ENCODE measurements at regions not wholly inside any gene's neighbourhood (a gene's known extent, or its start where the extent isn't known, plus 50 kb on each side); places are given as distances from the start of the nearest gene placed in this dataset.

GRCh38 chr14:42961509-42961908, 1354.8 kb downstream of the LRFN5 start:
- Mint-ChIP-seq H3K27ac (no peak overlapping the region), H3K27me3 (ENCODE audit: low read depth) (no peaks in the 10 kb centered on the region), H3K9me3 (peaks cover 2 to 8% of the 10 kb centered on the region in 2 donors), H3K4me1 (ENCODE audit: low read depth) (no peaks in the 10 kb centered on the region), H3K36me3 (ENCODE audit: insufficient read depth in 2 of 2) (no peaks in the 10 kb centered on the region), H3K4me3 (no peak overlapping the region)
- no peak for DNase-seq
- ATAC-seq (replicated peaks in 1 of 2) = no peak

DNA sequence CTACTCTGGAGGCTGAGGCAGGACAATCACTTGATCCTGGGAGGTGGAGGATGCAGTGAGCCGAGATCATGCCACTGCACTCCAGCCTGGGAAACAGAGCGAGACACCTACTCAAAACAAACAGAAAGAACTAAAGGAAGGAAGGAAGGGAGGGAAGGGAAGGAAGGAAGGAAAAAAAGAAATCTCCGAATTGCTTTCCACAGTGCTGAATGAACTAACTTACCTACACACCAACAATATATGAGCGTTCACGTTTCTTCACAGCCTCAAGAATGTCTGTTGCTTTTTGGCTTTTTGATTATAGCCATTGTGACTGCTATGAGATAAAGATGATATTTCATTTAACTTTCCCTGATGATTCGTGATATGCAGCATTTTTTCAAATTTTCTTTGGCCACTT, 1343.7 kb downstream of the LRFN5 start:
- Mint-ChIP-seq H3K27me3 (ENCODE audit: low read depth) (no peaks in the 10 kb centered on the region), H3K9me3 (peaks cover 7 to 8% of the 10 kb centered on the region in 2 donors), H3K4me3 (no peak overlapping the region), H3K27ac (no peak overlapping the region), H3K4me1 (ENCODE audit: low read depth) (no peaks in the 10 kb centered on the region), H3K36me3 (ENCODE audit: insufficient read depth in 2 of 2) (peaks cover 0 to 1% of the 10 kb centered on the region in 2 donors)
- DNase-seq (no peak), ATAC-seq (replicated peaks in 1 of 2) (no peak)

GRCh38 chr14:42947991-42948390, 1341.3 kb downstream of the LRFN5 start:
- H3K27ac Mint-ChIP-seq = no peak overlapping the region
- H3K27me3 Mint-ChIP-seq (ENCODE audit: low read depth) = no peaks in the 10 kb centered on the region
- no peaks in the 10 kb centered on the region for H3K4me1 Mint-ChIP-seq (ENCODE audit: low read depth)
- H3K4me3 Mint-ChIP-seq = no peak overlapping the region
- peaks cover 0 to 1% of the 10 kb centered on the region in 2 donors for H3K36me3 Mint-ChIP-seq (ENCODE audit: insufficient read depth in 2 of 2)
- ATAC-seq (replicated peaks in 1 of 2) (no peak), DNase-seq (no peak)
- H3K9me3 Mint-ChIP-seq = peaks cover 8 to 13% of the 10 kb centered on the region in 2 donors

DNA sequence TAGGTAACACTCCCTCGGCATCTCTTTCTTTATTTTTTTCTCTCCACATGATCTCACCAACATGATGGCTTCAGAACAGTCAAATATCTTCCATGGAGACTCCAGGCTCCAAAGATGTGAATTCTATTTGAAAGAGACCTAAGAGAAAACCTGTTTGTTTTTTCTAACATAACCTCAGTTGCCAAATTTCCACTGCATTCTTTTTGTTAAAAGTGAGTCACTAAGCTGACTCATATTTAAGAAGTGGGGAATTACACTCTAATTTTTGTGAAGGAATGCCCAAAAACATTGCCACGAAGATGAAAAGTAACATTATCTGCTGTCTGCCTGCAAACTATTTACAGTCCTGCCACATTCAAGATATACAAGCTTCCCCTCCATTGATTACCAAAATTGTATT, 1337.6 kb downstream of the LRFN5 start:
- H3K27me3 Mint-ChIP-seq (ENCODE audit: low read depth) = no peaks in the 10 kb centered on the region
- ATAC-seq (replicated peaks in 1 of 2) (no peak), DNase-seq (no peak)
- H3K27ac Mint-ChIP-seq = no peak overlapping the region
- no peaks in the 10 kb centered on the region for H3K4me1 Mint-ChIP-seq (ENCODE audit: low read depth)
- H3K9me3 Mint-ChIP-seq = peaks cover 1 to 8% of the 10 kb centered on the region in 2 donors
- no peak overlapping the region for H3K4me3 Mint-ChIP-seq
- H3K36me3 Mint-ChIP-seq (ENCODE audit: insufficient read depth in 2 of 2) = peaks cover 0 to 1% of the 10 kb centered on the region in 2 donors

GRCh38 chr14:42931308-42931707, 1324.6 kb downstream of the LRFN5 start:
- no peak for DNase-seq
- Mint-ChIP-seq H3K36me3 (ENCODE audit: insufficient read depth in 2 of 2) (no peaks in the 10 kb centered on the region), H3K4me3 (no peak overlapping the region), H3K27me3 (ENCODE audit: low read depth) (no peaks in the 10 kb centered on the region), H3K9me3 (peaks cover 7 to 12% of the 10 kb centered on the region in 2 donors), H3K4me1 (ENCODE audit: low read depth) (no peaks in the 10 kb centered on the region), H3K27ac (no peak overlapping the region)
- ATAC-seq (replicated peaks in 1 of 2) = no peak

DNA sequence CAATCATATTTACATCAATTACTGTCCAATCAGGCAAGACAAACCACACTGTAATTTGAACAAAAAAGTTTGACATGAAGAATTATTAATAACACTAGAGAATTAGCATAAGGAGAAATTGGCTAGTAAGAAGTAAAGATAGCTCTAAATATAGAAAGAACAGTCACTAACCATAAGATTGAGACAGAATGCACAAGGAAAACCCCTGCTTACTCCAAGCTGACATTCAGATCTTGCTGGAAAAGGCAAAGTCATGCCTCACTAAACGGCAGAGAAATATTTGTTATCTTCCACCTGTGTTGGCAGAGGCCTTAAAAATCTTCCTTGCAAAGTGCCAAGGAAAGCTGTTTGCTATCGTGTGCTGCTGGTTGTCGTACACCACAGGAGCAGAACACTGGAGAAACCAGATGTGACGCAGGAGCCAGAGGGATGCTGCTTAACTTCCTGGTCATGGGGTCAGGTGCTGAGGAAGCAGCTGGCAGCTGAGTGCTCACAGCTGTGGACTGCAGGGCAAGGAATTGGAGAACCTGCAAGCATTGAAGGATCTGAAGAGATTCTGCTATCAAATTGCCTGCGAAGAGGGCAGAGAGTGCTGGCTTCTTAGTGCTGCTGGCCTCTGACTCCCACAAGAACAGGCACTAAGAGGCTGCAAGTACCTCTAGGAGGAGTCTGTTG, 1323.3 kb downstream of the LRFN5 start:
- Mint-ChIP-seq H3K9me3 (peaks cover 12 to 17% of the 10 kb centered on the region in 2 donors), H3K36me3 (ENCODE audit: insufficient read depth in 2 of 2) (no peaks in the 10 kb centered on the region)

GRCh38 chr14:42927313-42927712, 1320.6 kb downstream of the LRFN5 start:
- ATAC-seq (replicated peaks in 1 of 2) = no peak
- Mint-ChIP-seq H3K4me1 (ENCODE audit: low read depth) (no peaks in the 10 kb centered on the region), H3K4me3 (no peak overlapping the region), H3K36me3 (ENCODE audit: insufficient read depth in 2 of 2) (no peaks in the 10 kb centered on the region), H3K27ac (no peak overlapping the region), H3K27me3 (ENCODE audit: low read depth) (no peaks in the 10 kb centered on the region), H3K9me3 (peaks cover 12 to 18% of the 10 kb centered on the region in 2 donors)
- no peak for DNase-seq

More for the DNA sequence above, 1323.3 kb downstream of the LRFN5 start:
- Mint-ChIP-seq H3K27ac (no peak overlapping the region), H3K27me3 (ENCODE audit: low read depth) (no peaks in the 10 kb centered on the region), H3K4me3 (no peak overlapping the region), H3K4me1 (ENCODE audit: low read depth) (no peaks in the 10 kb centered on the region)
- ATAC-seq (replicated peaks in 1 of 2) = no peak
- no peak for DNase-seq

DNA sequence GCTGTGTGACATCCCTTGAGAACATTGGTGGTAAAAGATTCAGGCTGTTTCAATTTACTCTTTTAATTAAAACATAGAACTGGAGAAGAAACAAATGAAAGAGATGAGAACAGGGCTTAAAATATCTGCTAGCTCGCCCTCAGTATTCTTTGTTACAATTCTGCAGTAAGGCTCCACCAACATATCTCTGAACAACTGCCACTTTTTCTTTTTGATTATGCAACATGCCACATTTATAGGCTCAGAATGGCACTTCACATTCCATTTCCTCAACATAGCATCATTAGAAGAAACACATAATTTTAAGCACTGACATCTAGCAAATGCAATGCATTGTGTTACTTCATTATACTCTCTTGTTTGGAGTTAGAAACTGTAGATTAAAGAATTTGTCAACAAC, 1315.2 kb downstream of the LRFN5 start:
- no peak for DNase-seq
- H3K4me1 Mint-ChIP-seq (ENCODE audit: low read depth) = no peaks in the 10 kb centered on the region
- peaks cover 0 to 2% of the 10 kb centered on the region in 2 donors for H3K36me3 Mint-ChIP-seq (ENCODE audit: insufficient read depth in 2 of 2)
- peaks cover 11 to 14% of the 10 kb centered on the region in 2 donors for H3K9me3 Mint-ChIP-seq
- ATAC-seq (replicated peaks in 1 of 2) = no peak
- H3K27me3 Mint-ChIP-seq (ENCODE audit: low read depth) = no peaks in the 10 kb centered on the region
- no peak overlapping the region for H3K27ac Mint-ChIP-seq
- H3K4me3 Mint-ChIP-seq = no peak overlapping the region

GRCh38 chr14:42918615-42919014, 1311.9 kb downstream of the LRFN5 start:
- Mint-ChIP-seq H3K9me3 (peaks cover 12 to 15% of the 10 kb centered on the region in 2 donors), H3K27me3 (ENCODE audit: low read depth) (no peaks in the 10 kb centered on the region), H3K27ac (no peak overlapping the region), H3K36me3 (ENCODE audit: insufficient read depth in 2 of 2) (peaks cover 0 to 2% of the 10 kb centered on the region in 2 donors), H3K4me3 (no peak overlapping the region), H3K4me1 (ENCODE audit: low read depth) (no peaks in the 10 kb centered on the region)
- ATAC-seq (replicated peaks in 1 of 2) = no peak
- DNase-seq = no peak

GRCh38 chr14:42911642-42912041, 1305.0 kb downstream of the LRFN5 start:
- Mint-ChIP-seq H3K9me3 (peaks cover 6 to 11% of the 10 kb centered on the region in 2 donors), H3K4me3 (no peak overlapping the region), H3K27ac (no peak overlapping the region), H3K27me3 (ENCODE audit: low read depth) (no peaks in the 10 kb centered on the region), H3K36me3 (ENCODE audit: insufficient read depth in 2 of 2) (no peaks in the 10 kb centered on the region), H3K4me1 (ENCODE audit: low read depth) (no peaks in the 10 kb centered on the region)
- DNase-seq = no peak
- ATAC-seq (replicated peaks in 1 of 2) = no peak

DNA sequence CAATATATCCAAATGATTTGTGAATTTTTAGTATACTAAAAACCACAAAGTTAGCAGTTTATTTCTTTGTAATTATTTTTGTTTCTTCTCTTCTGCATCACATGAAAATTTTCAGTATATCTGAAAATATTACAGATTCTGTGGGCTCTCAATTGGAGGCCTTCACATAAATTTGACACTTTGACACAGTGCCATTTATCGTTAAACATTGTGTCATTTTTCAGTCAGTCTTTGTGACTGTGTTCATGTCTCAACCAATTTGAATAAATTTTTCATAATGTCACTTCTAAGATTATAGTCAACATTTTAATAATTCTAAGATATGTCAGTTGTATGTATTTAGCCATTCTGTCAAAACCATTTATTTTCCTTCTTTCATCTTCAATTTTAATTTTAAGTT, 1303.0 kb downstream of the LRFN5 start:
- no peaks in the 10 kb centered on the region for H3K36me3 Mint-ChIP-seq (ENCODE audit: insufficient read depth in 2 of 2)
- no peak overlapping the region for H3K4me3 Mint-ChIP-seq
- ATAC-seq (replicated peaks in 1 of 2) (no peak), DNase-seq (no peak)
- no peak overlapping the region for H3K27ac Mint-ChIP-seq
- peaks cover 0 to 7% of the 10 kb centered on the region in 2 donors for H3K9me3 Mint-ChIP-seq
- no peaks in the 10 kb centered on the region for H3K4me1 Mint-ChIP-seq (ENCODE audit: low read depth)
- H3K27me3 Mint-ChIP-seq (ENCODE audit: low read depth) = no peaks in the 10 kb centered on the region

DNA sequence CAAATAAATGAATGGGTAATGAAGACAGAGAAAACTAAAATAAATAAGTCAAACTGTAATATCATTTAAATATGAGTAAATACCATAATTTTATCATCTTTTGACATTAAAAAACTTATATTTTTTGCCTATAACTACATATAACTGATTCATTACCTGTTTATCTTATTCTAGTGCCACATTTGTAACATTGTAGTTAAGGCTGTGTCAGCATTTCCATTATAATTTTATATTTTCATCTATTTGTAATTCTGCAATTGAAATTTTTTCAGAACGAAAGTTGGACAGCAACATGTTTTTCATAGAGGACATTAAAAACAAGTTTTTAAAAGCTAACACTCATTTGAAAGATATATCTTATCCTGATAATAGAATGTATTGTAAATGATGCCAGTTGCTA, 1286.5 kb downstream of the LRFN5 start:
- no peaks in the 10 kb centered on the region for H3K36me3 Mint-ChIP-seq (ENCODE audit: insufficient read depth in 2 of 2)
- ATAC-seq (replicated peaks in 1 of 2) (no peak), DNase-seq (no peak)
- no peak overlapping the region for H3K4me3 Mint-ChIP-seq
- H3K27me3 Mint-ChIP-seq (ENCODE audit: low read depth) = no peaks in the 10 kb centered on the region
- H3K9me3 Mint-ChIP-seq = peaks cover 3 to 9% of the 10 kb centered on the region in 2 donors
- no peak overlapping the region for H3K27ac Mint-ChIP-seq
- no peaks in the 10 kb centered on the region for H3K4me1 Mint-ChIP-seq (ENCODE audit: low read depth)

DNA sequence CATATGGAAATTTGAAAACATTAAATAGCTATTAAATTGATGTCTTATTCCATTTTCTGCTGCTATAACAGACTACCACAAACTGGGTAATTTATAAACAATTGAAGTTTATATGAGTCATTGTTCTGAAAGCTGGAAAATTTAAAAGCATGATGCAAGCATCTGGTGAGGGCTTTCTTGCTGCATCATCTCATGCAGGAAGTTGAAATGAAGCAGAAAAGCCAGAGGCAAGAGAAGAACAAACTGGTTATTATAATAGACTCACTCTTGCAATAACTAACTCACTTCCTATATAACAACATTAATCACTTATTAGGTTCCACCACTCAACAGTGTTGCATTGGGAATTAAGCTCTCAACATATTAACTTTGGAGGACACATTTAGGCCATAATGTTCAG, 1277.4 kb downstream of the LRFN5 start:
- no peak overlapping the region for H3K27ac Mint-ChIP-seq
- no peak overlapping the region for H3K4me3 Mint-ChIP-seq
- peaks cover 4 to 7% of the 10 kb centered on the region in 2 donors for H3K9me3 Mint-ChIP-seq
- DNase-seq (no peak), ATAC-seq (replicated peaks in 1 of 2) (no peak)
- no peaks in the 10 kb centered on the region for H3K36me3 Mint-ChIP-seq (ENCODE audit: insufficient read depth in 2 of 2)
- no peaks in the 10 kb centered on the region for H3K27me3 Mint-ChIP-seq (ENCODE audit: low read depth)
- H3K4me1 Mint-ChIP-seq (ENCODE audit: low read depth) = no peaks in the 10 kb centered on the region

- DNase-seq (no peak), ATAC-seq (replicated peaks in 1 of 2) (no peak)
- Mint-ChIP-seq H3K36me3 (ENCODE audit: insufficient read depth in 2 of 2) (no peaks in the 10 kb centered on the region), H3K27me3 (ENCODE audit: low read depth) (no peaks in the 10 kb centered on the region), H3K27ac (no peak overlapping the region), H3K4me1 (ENCODE audit: low read depth) (no peaks in the 10 kb centered on the region), H3K9me3 (peaks cover 6 to 8% of the 10 kb centered on the region in 2 donors), H3K4me3 (no peak overlapping the region)
Measured at GRCh38 chr14:42877716-42878115, 1271.0 kb downstream of the LRFN5 start.

Measured in activated T-cell treated with anti-CD3 and anti-CD28 coated beads, Interleukin-2, amount 50 U/mL, for 72 hours (primary cell).